ENCODE measurements at regions not wholly inside any gene's neighbourhood (a gene's known extent, or its start where the extent isn't known, plus 50 kb on each side); places are given as distances from the start of the nearest gene placed in this dataset.

DNA sequence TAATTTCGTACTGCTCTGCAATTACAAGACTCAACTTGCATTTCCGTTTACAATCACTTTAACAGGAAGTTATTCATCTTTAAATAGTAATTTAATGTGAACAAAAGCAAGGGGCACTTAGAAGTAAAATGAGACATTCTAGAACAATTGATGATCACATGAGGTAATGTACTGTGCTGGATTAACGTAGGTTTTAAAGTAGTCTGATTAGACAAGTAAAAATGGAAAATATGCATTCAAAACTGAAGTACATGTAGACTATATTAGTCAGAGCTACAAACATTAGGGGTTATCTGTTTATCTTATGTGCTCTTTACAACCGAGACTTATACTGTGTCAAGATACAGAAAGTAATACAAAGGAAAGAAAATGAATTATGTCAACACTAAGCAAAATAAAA is 1528.0 kb downstream of the SLITRK5 start (continued):
- no peak for TF ChIP-seq JUNB (IDR thresholded peaks at IDR 0.05; ENCODE audit: unreplicated experiment)
- TF ChIP-seq ZNF331 (CRISPR knock-in tag; IDR thresholded peaks at IDR 0.05; ENCODE audit: low read depth), result no peak

DNA sequence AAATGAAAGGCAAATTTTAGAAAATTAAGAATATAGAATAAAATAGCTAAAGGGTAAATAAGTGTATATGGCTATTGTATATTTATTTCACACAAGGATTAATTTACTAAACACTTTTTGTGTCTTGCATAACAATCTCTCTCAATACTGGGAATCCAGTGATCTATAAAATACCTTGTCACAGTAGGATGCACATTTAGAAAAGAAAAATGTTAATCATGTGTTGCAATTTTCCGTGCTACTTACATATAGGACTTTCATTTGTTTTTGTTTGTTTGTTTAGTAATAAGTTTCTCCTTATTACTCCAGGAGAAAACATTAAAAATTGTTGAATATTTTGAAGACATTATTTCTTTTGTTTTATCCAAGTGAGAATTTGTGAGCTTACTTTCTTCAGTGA is 1533.3 kb downstream of the SLITRK5 start:
- H3K4me1 ChIP-seq (ENCODE audit: insufficient read depth), result no peaks in the 10 kb centered on the region
- H3K27ac ChIP-seq (ENCODE audit: low read depth), result no peak overlapping the region
- H3K27me3 ChIP-seq (ENCODE audit: insufficient read depth), result no peaks in the 10 kb centered on the region
- ATAC-seq, result no peak
- no peak overlapping the region for H3K4me3 Mint-ChIP-seq
- no peak overlapping the region for H3K4me2 ChIP-seq
- no peaks in the 10 kb centered on the region for H3K36me3 ChIP-seq (ENCODE audit: insufficient read depth)
- no peak overlapping the region for H3K27ac Mint-ChIP-seq
- TF ChIP-seq CTCF (conservative IDR thresholded peaks at IDR 0.05; ENCODE audit: low read depth in 2 of 2) (no peak), STAT1 (IDR thresholded peaks at IDR 0.05; ENCODE audit: unreplicated experiment) (no peak), ZNF114 (CRISPR knock-in tag; IDR thresholded peaks at IDR 0.05) (no peak), JUNB (IDR thresholded peaks at IDR 0.05; ENCODE audit: unreplicated experiment) (no peak), POLR2AphosphoS5 (IDR thresholded peaks at IDR 0.05; ENCODE audit: low read depth) (no peak), EZH2phosphoT487 (IDR thresholded peaks at IDR 0.05; ENCODE audit: unreplicated experiment) (no peak), NANOG (IDR thresholded peaks at IDR 0.05; ENCODE audit: borderline replicate concordance) (no peak), EZH2 (IDR thresholded peaks at IDR 0.05; ENCODE audit: low read depth, unreplicated experiment) (no peak), CREB1 (CRISPR knock-in tag; IDR thresholded peaks at IDR 0.05; ENCODE audit: low read depth) (no peak), ZNF331 (CRISPR knock-in tag; IDR thresholded peaks at IDR 0.05; ENCODE audit: low read depth) (no peak)
- TF ChIP-seq, protein P1, sequence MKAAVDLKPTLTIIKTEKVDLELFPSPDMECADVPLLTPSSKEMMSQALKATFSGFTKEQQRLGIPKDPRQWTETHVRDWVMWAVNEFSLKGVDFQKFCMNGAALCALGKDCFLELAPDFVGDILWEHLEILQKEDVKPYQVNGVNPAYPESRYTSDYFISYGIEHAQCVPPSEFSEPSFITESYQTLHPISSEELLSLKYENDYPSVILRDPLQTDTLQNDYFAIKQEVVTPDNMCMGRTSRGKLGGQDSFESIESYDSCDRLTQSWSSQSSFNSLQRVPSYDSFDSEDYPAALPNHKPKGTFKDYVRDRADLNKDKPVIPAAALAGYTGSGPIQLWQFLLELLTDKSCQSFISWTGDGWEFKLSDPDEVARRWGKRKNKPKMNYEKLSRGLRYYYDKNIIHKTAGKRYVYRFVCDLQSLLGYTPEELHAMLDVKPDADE (IDR thresholded peaks at IDR 0.05), result no peak
- TF ChIP-seq, protein P2, sequence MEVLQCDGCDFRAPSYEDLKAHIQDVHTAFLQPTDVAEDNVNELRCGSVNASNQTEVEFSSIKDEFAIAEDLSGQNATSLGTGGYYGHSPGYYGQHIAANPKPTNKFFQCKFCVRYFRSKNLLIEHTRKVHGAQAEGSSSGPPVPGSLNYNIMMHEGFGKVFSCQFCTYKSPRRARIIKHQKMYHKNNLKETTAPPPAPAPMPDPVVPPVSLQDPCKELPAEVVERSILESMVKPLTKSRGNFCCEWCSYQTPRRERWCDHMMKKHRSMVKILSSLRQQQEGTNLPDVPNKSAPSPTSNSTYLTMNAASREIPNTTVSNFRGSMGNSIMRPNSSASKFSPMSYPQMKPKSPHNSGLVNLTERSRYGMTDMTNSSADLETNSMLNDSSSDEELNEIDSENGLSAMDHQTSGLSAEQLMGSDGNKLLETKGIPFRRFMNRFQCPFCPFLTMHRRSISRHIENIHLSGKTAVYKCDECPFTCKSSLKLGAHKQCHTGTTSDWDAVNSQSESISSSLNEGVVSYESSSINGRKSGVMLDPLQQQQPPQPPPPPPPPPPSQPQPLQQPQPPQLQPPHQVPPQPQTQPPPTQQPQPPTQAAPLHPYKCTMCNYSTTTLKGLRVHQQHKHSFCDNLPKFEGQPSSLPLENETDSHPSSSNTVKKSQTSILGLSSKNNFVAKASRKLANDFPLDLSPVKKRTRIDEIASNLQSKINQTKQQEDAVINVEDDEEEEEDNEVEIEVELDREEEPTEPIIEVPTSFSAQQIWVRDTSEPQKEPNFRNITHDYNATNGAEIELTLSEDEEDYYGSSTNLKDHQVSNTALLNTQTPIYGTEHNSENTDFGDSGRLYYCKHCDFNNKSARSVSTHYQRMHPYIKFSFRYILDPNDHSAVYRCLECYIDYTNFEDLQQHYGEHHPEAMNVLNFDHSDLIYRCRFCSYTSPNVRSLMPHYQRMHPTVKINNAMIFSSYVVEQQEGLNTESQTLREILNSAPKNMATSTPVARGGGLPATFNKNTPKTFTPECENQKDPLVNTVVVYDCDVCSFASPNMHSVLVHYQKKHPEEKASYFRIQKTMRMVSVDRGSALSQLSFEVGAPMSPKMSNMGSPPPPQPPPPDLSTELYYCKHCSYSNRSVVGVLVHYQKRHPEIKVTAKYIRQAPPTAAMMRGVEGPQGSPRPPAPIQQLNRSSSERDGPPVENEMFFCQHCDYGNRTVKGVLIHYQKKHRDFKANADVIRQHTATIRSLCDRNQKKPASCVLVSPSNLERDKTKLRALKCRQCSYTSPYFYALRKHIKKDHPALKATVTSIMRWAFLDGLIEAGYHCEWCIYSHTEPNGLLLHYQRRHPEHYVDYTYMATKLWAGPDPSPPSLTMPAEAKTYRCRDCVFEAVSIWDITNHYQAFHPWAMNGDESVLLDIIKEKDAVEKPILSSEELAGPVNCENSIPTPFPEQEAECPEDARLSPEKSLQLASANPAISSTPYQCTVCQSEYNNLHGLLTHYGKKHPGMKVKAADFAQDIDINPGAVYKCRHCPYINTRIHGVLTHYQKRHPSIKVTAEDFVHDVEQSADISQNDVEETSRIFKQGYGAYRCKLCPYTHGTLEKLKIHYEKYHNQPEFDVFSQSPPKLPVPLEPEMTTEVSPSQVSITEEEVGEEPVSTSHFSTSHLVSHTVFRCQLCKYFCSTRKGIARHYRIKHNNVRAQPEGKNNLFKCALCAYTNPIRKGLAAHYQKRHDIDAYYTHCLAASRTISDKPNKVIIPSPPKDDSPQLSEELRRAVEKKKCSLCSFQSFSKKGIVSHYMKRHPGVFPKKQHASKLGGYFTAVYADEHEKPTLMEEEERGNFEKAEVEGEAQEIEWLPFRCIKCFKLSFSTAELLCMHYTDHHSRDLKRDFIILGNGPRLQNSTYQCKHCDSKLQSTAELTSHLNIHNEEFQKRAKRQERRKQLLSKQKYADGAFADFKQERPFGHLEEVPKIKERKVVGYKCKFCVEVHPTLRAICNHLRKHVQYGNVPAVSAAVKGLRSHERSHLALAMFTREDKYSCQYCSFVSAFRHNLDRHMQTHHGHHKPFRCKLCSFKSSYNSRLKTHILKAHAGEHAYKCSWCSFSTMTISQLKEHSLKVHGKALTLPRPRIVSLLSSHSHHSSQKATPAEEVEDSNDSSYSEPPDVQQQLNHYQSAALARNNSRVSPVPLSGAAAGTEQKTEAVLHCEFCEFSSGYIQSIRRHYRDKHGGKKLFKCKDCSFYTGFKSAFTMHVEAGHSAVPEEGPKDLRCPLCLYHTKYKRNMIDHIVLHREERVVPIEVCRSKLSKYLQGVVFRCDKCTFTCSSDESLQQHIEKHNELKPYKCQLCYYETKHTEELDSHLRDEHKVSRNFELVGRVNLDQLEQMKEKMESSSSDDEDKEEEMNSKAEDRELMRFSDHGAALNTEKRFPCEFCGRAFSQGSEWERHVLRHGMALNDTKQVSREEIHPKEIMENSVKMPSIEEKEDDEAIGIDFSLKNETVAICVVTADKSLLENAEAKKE (CRISPR knock-in tag; IDR thresholded peaks at IDR 0.05), result no peak
- TF ChIP-seq, protein P3, sequence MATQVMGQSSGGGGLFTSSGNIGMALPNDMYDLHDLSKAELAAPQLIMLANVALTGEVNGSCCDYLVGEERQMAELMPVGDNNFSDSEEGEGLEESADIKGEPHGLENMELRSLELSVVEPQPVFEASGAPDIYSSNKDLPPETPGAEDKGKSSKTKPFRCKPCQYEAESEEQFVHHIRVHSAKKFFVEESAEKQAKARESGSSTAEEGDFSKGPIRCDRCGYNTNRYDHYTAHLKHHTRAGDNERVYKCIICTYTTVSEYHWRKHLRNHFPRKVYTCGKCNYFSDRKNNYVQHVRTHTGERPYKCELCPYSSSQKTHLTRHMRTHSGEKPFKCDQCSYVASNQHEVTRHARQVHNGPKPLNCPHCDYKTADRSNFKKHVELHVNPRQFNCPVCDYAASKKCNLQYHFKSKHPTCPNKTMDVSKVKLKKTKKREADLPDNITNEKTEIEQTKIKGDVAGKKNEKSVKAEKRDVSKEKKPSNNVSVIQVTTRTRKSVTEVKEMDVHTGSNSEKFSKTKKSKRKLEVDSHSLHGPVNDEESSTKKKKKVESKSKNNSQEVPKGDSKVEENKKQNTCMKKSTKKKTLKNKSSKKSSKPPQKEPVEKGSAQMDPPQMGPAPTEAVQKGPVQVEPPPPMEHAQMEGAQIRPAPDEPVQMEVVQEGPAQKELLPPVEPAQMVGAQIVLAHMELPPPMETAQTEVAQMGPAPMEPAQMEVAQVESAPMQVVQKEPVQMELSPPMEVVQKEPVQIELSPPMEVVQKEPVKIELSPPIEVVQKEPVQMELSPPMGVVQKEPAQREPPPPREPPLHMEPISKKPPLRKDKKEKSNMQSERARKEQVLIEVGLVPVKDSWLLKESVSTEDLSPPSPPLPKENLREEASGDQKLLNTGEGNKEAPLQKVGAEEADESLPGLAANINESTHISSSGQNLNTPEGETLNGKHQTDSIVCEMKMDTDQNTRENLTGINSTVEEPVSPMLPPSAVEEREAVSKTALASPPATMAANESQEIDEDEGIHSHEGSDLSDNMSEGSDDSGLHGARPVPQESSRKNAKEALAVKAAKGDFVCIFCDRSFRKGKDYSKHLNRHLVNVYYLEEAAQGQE (IDR thresholded peaks at IDR 0.05; ENCODE audit: unreplicated experiment), result no peak
- no peak overlapping the region for H2AFZ ChIP-seq
- no peaks in the 10 kb centered on the region for H4K20me1 ChIP-seq (replicated peaks; ENCODE audit: insufficient read depth)
- no peaks in the 10 kb centered on the region for H3K9me2 ChIP-seq (ENCODE audit: insufficient read depth)
- no peaks in the 10 kb centered on the region for H3K27me3 Mint-ChIP-seq (ENCODE audit: insufficient read depth, low read depth, poor library complexity)
- no peaks in the 10 kb centered on the region for H3K36me3 Mint-ChIP-seq (ENCODE audit: low read depth)
- peaks cover 6% of the 10 kb centered on the region; the same call in 2 of the 3 replicates for H3K4me1 Mint-ChIP-seq
- H3K4me3 ChIP-seq, result no peak overlapping the region
- H3K9me3 Mint-ChIP-seq, result no peaks in the 10 kb centered on the region
- no peaks in the 10 kb centered on the region for H3F3A ChIP-seq (replicated peaks; ENCODE audit: low read depth)
- no peak for DNase-seq (ENCODE audit: low spot score)
- no peaks in the 10 kb centered on the region for H3K79me2 ChIP-seq (replicated peaks; ENCODE audit: insufficient read depth)

Measured in GM23338 (cell line).